ENCODE measurements at regions not wholly inside any gene's neighbourhood (a gene's known extent, or its start where the extent isn't known, plus 50 kb on each side); places are given as distances from the start of the nearest gene placed in this dataset.
"Not testable (repeated sequence)": the region's sequence is repeated elsewhere in the genome, so short reads cannot be mapped to it uniquely, and the experiment has no call there.

GRCh38 chr10:28393956-28394568 lies 91.2 kb upstream of the MPP7 start:
- H3K4me3 Mint-ChIP-seq = no peak overlapping the region
- TF ChIP-seq, protein P1, sequence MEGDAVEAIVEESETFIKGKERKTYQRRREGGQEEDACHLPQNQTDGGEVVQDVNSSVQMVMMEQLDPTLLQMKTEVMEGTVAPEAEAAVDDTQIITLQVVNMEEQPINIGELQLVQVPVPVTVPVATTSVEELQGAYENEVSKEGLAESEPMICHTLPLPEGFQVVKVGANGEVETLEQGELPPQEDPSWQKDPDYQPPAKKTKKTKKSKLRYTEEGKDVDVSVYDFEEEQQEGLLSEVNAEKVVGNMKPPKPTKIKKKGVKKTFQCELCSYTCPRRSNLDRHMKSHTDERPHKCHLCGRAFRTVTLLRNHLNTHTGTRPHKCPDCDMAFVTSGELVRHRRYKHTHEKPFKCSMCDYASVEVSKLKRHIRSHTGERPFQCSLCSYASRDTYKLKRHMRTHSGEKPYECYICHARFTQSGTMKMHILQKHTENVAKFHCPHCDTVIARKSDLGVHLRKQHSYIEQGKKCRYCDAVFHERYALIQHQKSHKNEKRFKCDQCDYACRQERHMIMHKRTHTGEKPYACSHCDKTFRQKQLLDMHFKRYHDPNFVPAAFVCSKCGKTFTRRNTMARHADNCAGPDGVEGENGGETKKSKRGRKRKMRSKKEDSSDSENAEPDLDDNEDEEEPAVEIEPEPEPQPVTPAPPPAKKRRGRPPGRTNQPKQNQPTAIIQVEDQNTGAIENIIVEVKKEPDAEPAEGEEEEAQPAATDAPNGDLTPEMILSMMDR (IDR thresholded peaks at IDR 0.05; ENCODE audit: unreplicated experiment) = peak; percentile 89
- peak; percentile 44 to 74 for DNase-seq (ENCODE audit: low spot score in 2 of 2, unreplicated experiment in 2 of 2)

GRCh38 chr10:28396331-28396730 lies 93.5 kb upstream of the MPP7 start:
- Mint-ChIP-seq H3K27ac (no peak overlapping the region), H3K36me3 (no peaks in the 10 kb centered on the region), H3K9me3 (peaks cover 8% of the 10 kb centered on the region), H3K27me3 (ENCODE audit: low read depth) (peaks cover 17% of the 10 kb centered on the region), H3K4me3 (no peak overlapping the region), H3K4me1 (peaks cover 3% of the 10 kb centered on the region)
- TF ChIP-seq, protein P1 (IDR thresholded peaks at IDR 0.05; ENCODE audit: unreplicated experiment) = no peak
- no peak for DNase-seq (ENCODE audit: low spot score in 2 of 2, unreplicated experiment in 2 of 2)

More at GRCh38 chr10:28393956-28394568, 91.2 kb upstream of the MPP7 start:
- H3K27me3 Mint-ChIP-seq (ENCODE audit: low read depth) = peaks cover 13% of the 10 kb centered on the region
- no peak overlapping the region for H3K27ac Mint-ChIP-seq
- no peaks in the 10 kb centered on the region for H3K36me3 Mint-ChIP-seq
- H3K4me1 Mint-ChIP-seq = no peaks in the 10 kb centered on the region
- H3K9me3 Mint-ChIP-seq = peaks cover 14% of the 10 kb centered on the region

GRCh38 chr10:28397229-28397628 lies 94.4 kb upstream of the MPP7 start:
- peaks cover 3% of the 10 kb centered on the region for H3K4me1 Mint-ChIP-seq
- H3K4me3 Mint-ChIP-seq = no peak overlapping the region
- peaks cover 7% of the 10 kb centered on the region for H3K9me3 Mint-ChIP-seq
- no peaks in the 10 kb centered on the region for H3K36me3 Mint-ChIP-seq
- peaks cover 22% of the 10 kb centered on the region for H3K27me3 Mint-ChIP-seq (ENCODE audit: low read depth)
- H3K27ac Mint-ChIP-seq = no peak overlapping the region
- TF ChIP-seq, protein P1 (IDR thresholded peaks at IDR 0.05; ENCODE audit: unreplicated experiment) = no peak
- no peak for DNase-seq (ENCODE audit: low spot score in 2 of 2, unreplicated experiment in 2 of 2)

- Mint-ChIP-seq H3K4me1 (peaks cover 3% of the 10 kb centered on the region), H3K27me3 (ENCODE audit: low read depth) (peaks cover 23% of the 10 kb centered on the region), H3K36me3 (no peaks in the 10 kb centered on the region), H3K9me3 (peaks cover 7% of the 10 kb centered on the region), H3K27ac (no peak overlapping the region), H3K4me3 (no peak overlapping the region)
- TF ChIP-seq, protein P1 (IDR thresholded peaks at IDR 0.05; ENCODE audit: unreplicated experiment) = no peak
- DNase-seq (ENCODE audit: low spot score in 2 of 2, unreplicated experiment in 2 of 2) = no peak
These were observed 97.3 kb upstream of the MPP7 start for GRCh38 chr10:28400176-28400575.

GRCh38 chr10:28400681-28401080 lies 97.8 kb upstream of the MPP7 start:
- Mint-ChIP-seq H3K4me1 (peaks cover 3% of the 10 kb centered on the region), H3K4me3 (no peak overlapping the region), H3K27ac (no peak overlapping the region), H3K27me3 (ENCODE audit: low read depth) (peaks cover 18% of the 10 kb centered on the region), H3K36me3 (no peaks in the 10 kb centered on the region), H3K9me3 (peaks cover 7% of the 10 kb centered on the region)
- DNase-seq (ENCODE audit: low spot score in 2 of 2, unreplicated experiment in 2 of 2) = no peak
- TF ChIP-seq, protein P1 (IDR thresholded peaks at IDR 0.05; ENCODE audit: unreplicated experiment) = no peak

DNA sequence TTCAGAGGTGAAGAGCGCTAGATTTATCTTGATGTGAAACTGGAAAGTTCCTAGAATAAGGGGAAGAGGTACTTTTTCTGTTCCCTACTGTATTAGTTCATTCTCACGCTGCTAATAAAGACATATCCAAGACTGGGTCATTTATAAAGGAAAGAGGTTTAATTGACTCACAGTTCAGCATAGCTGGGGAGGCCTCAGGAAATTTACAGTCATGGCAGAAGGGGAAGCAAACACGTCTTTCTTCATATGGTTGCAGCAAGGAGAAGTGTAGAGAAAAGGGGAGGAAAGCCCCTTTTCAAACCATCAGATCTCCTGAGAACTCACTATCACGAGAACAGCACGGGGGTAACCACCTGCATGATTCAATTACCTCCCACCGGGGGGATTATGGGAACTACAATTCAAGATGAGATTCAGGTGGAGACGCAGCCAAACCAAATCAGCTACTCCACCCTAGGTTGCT lies 99.8 kb upstream of the MPP7 start:
- not testable (repeated sequence) for H3K36me3 Mint-ChIP-seq; H3K27ac Mint-ChIP-seq; H3K4me1 Mint-ChIP-seq; H3K9me3 Mint-ChIP-seq; H3K4me3 Mint-ChIP-seq; DNase-seq (ENCODE audit: low spot score in 2 of 2, unreplicated experiment in 2 of 2)
- peaks cover 13% of the 10 kb centered on the region for H3K27me3 Mint-ChIP-seq (ENCODE audit: low read depth)
